NCI-H2107 treated with DMSO at 0.1 percent for 48 hours (cell line): ENCODE measurements at regions not wholly inside any gene's neighbourhood (a gene's known extent, or its start where the extent isn't known, plus 50 kb on each side); places are given as distances from the start of the nearest gene placed in this dataset.
A peak's percentile ranks its signal among the peaks of the same experiment; 100 is the strongest.

ENCODE experiments used
- DNase-seq: peaks from one replicate; lab custom pipeline; 2025; ENCODE audit not compliant: unreplicated experiment; lab: John Stamatoyannopoulos, UW

GRCh38 chr6:63371104-63371715 is 51.4 kb upstream of the LGSN start:
- DNase-seq, result no peak

DNA sequence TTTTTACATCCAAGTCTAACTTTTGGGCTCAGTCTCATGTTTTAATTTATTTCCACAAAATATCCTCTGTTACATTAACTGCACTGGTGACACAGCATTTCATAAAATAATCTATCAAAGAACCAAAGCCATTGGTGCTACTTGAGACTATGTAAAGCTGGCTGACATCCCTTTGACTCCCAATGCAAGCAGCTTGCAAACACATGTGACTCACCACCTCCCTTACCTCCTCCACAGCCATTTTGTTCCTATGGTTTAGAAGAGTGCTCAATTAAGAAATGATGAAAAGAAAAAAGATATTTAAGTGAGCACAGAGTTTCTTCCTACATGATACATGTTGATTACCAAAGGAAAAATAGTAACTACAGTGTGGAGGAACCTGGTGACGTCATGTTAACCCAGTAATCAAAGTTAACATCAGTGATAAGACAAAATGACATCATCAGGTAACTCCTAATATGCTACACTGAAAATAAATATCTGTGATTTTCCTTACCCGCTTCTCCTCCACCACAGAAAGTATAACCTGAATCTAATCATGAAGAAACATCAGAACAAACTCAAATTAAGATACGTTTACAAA is 53.3 kb upstream of the LGSN start:
- DNase-seq, result no peak

DNA sequence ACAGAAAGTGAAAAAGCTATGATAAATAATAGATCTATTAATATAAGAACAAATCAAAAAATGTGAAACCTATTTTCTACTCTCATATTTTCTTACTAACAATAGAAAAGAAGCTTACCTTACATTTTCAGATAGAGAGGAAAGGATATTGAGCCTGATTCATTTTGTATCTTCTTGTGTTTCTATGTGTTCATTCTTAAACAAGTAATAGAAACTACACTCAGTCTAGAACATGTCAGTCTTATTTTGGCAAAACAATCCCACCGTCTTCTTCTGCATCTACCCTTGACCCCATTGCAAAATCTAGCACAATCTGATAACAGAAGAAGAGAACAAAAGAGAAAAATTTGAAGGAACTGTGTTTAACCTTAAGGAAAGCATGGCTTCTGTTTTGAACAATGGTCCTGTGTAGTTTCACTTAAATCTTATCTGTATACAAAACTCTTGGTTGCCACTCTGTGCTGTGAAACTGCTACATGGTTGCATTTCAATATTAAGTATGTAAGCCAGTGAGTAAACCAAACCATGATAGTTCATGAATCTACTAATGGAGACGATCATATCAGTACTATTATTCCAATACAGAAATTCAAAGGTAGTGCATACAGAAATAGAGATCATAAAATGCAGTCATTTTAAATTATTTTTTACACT is 69.5 kb upstream of the LGSN start:
- no peak for DNase-seq

GRCh38 chr6:63391203-63391970 is 71.6 kb upstream of the LGSN start:
- DNase-seq, result no peak

DNA sequence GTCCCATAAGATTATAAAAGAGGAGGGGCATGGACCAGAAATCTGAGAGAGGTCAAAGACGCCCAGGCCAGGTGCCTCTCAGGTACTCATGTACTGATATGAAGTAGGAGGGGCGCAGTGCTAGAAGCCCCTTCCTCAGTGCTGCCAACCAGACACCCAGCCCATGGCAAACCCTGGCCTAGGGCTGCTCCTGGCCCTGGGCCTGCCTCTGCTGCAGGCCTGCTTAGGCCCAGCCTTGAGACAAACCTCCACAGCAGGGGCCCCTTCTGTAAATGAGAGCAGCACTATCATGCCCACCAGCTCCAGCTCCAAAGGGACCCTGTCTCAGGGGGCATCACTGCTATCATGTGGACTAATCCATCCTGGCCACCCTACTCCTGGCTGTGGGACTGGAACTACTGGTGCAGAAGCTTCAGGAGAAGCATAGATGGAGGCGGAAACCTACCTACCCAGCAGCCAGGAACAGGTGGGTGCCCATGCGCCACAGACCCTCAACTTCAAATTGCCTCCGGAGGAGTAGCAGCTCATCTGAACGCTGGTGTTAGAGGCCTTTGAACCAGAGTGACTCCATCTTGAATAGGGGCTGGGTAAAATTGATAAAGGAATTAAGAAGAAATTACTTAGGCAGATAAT is 72.4 kb upstream of the LGSN start:
- no peak for DNase-seq

DNA sequence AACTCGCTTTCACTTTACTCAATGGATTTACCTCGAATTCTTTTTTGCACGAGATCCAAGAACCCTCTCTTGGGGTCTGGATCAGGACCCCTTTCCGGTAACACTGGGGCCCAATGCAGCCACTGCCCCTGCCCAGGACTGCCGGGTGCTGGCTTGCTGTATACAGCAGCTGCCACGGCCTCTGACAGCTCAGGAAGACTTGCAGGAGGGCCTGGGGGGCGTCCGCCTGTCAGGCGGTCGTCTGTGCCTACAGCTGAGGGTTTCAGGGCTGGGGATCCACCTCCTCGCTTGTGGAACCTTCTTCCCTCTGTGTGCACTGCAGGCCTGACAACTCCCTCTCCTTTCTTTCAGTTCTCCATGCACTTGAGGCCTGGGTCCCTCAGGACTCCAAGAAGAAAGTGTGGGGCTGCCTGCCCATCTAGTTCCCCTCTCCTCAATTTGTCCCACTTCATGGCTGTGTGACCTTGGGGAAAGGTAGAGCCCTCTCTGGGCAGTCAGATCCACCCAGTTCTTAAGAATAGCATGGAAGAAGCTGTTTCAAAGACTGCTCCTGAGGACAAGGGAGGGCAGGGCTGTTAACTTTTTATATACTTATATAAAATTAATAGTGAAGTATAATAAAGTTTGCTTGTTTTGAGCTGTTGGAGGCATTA is 75.0 kb upstream of the LGSN start:
- no peak for DNase-seq

DNA sequence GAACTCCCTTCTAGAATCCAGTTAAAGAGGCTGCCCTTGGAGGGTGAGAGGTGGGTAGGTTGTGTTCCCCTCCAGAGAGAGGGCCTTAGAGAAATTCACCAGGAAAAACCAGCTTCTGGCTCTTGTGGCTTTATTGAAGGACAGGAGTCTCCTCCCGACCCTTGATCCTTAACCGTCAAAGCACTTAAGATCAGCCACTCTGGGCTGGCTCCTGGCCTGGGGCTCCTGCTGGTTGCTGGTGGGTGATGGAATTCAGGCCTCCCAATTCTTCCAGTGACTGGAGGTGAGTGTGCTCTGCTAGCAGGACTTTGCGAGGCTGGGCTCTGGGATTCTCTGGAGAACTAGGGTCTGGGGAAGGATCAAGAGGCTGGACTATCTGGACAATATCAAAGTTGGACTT is 75.6 kb upstream of the LGSN start:
- no peak for DNase-seq

DNA sequence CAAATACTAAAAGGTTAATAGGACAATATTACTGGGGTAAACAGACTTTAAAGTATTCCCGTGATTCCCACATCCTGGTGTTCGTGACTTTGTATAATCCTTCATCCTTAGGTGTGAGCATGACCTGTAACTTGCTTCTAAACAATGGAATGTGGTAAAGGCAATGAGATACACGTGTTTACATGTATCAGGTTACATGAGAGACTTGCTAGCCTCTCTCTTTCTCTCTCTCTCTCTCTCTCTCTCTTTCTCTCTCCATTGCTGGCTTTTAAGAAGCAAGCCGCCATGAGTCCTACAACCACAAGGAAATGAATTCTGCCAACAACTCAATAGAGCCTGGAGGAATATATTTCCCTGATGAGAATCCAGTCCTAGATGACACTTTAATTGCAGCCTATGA is 83.9 kb upstream of the LGSN start:
- DNase-seq, result peak; percentile 9

DNA sequence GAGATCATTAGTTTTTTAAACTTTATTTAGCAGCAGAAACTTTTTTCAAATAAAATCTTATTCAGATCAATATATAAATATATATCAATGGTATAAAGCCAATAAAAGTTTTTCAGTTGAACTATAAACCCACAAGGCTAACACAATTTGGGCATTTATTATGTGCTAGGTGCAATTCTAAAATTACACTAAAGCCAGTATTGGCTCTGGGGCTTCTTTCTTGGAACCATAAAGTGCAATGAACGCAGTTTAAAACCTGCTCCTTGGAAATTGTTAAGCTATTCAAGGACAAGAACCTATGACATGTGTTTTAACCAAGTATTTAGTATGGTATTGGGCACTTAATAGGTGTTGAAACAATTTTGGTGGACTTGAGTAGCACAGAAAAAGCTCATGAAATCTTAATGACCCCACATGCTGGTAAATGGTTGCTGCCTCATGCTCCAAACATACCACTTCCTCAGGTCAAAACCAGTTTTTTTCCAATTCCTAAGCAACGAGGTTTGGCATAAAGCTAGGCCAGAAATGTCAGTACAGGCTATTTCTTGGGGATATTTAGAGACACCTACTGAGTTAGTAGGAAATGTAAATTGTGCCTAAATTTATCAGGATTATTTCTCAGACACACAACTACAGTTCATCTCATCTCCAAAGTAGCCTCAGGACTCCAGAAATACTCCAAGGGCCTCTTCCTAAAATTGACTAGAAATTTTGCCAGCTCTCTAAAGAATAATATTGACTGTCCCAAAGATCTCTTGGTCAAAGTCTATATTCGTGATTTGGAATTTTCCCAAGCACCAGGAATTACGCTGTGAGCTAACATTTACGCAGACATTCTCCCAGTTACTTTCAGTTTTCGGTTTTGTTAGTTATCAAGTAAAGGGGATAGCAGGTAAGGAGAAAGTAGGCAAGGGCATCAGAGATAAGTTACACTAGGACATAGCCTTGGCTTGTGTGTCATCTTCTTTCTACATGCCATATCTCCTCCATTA is 90.9 kb upstream of the LGSN start:
- DNase-seq, result no peak

GRCh38 chr6:63415286-63415685 is 95.5 kb upstream of the LGSN start:
- no peak for DNase-seq

- no peak for DNase-seq
These were observed 99.0 kb upstream of the LGSN start for GRCh38 chr6:63418741-63419140.

- DNase-seq, result no peak
These were observed 104.9 kb upstream of the LGSN start for GRCh38 chr6:63424636-63425035.

DNA sequence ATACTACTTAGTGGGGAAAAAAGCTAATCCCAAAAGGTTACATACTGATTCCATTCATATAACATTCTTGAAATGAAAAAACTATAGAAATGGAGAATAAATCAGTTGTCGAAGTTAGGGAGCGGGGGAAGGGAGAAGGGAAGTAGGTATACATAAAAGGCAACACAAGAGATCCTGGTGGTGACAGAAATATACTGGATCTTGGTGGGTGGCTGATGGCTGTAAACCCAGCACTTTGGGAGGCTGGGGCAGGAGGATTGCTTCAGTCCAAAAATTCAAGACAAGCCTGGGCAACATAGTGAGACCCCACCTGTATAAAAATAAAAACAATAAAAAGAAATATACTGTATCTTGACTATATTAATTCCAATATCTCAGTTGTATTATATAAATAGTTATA is 105.7 kb upstream of the LGSN start:
- DNase-seq, result no peak

DNA sequence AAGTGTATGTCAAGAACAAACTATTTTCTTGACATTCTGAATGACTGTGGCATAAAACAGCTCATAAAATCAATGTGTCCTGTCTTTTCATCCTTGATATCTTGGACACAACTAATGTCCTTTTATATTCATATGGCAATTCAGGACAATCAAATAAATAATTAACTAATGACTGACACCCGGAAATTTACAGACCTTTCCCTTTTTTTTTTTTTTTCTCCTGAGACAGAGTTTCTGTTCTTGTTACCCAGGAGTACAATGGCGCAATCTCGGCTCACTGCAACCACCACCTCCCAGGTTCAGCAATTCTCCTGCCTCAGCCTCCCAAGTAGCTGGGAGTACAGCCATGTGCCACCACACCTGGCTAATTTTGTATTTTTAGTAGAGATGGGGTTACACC is 107.1 kb upstream of the LGSN start:
- no peak for DNase-seq

- no peak for DNase-seq
These were observed 108.2 kb upstream of the LGSN start for GRCh38 chr6:63427951-63428350.

DNA sequence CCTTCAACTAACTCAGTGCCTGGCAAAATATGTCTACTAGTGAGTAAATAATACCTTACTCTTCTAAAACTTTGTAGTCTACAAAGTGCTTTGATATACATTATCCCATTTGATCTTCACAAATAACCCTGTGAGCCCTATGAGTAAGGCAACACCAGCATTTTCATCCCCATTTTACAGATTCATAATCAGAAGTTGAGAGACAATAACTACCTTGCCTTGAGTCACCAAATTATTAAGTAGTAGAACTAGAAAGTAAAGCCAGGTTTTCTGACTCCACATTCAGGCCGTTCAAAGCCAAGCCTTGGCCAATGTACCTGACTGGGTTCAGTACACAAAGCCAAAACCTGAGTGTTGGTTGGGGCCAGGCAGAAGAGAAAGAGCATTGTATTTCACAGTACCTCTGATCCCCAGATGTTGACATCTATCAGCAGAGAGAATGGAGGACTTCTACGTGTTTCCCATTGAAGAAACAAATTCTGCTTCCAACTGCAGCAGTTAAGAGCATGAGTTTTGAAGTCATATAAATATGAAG is 111.3 kb upstream of the LGSN start:
- no peak for DNase-seq

- DNase-seq, result no peak
These were observed 115.2 kb upstream of the LGSN start for GRCh38 chr6:63434943-63435342.

- DNase-seq, result no peak
These were observed 116.6 kb upstream of the LGSN start for GRCh38 chr6:63436356-63436755.

DNA sequence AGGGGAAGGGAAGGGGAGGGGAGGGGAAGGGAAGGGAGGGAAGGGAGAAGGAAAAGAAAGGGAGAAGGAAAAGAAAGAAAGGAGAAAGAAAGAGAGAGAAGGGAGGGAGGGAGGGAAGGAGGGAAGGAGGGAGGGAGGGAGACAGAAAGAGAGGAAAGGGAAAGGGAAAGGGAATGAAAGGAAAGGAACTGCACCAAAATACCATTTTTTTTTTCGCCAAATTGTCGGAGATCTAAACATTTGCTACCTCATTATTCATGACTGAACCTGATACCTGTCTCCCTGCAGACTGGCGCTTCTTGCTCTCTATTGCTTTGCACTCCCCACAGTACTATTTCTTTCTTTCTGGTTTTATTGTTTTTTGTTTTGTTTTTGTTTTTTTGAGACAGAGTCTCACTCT is 117.3 kb upstream of the LGSN start:
- no peak for DNase-seq

- DNase-seq, result no peak
These were observed 120.3 kb upstream of the LGSN start for GRCh38 chr6:63440057-63440456.
